ENCODE measurements at regions not wholly inside any gene's neighbourhood (a gene's known extent, or its start where the extent isn't known, plus 50 kb on each side); places are given as distances from the start of the nearest gene placed in this dataset.

- H3K9me3 Mint-ChIP-seq = peaks cover 2% of the 10 kb centered on the region
- H3K27ac Mint-ChIP-seq = no peak overlapping the region
- ChIA-PET POLR2A (no interaction called here), CTCF (no interaction called here)
- H3K4me3 Mint-ChIP-seq = no peak overlapping the region
- H3K27me3 Mint-ChIP-seq = no peaks in the 10 kb centered on the region
- ATAC-seq (ENCODE audit: low read depth) = no peak
- H3K4me1 Mint-ChIP-seq = no peaks in the 10 kb centered on the region
- H3K36me3 Mint-ChIP-seq (ENCODE audit: low read depth) = no peaks in the 10 kb centered on the region
- intact Hi-C loops (cut with micrococcal nuclease) = no loop called here
- no peak for TF ChIP-seq CTCF (IDR thresholded peaks at IDR 0.05)
- DNase-seq = no peak
Observed at GRCh38 chr4:156391325-156391653, 437.6 kb upstream of the CTSO start.

DNA sequence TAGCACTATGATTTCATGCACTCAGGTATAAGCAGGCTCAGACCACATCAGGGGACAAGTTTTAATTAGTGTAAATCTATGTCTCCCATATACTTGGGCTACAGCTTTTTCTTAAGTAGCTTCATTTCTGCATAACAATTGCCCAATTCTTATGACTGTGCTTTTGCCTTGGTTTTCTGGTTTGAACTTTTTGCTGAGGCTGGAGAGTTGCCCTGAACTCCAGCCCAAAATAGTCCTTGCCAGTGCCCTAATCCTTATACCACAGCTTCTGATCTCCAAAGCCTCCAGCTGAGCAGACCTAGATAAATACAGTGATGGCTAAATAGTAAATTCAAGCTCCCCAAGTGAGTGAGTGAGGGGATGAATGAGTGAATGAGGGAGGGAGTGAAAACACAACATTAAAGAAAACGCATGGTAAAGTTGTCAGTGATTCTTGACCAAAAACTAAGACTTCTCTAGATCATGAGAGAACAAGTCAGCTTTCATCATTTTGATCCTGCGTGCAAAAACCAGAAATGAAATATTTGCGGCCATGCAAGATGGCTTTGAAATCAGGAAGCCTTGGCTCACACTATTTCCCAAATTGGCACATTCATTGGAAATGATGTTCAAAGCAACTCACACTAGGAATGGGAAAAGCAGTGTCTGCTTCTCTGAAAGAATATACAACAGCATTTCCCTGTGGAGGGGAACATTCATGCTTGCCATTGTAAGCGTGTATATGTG, 437.1 kb upstream of the CTSO start:
- Mint-ChIP-seq H3K4me1 (no peaks in the 10 kb centered on the region), H3K27me3 (no peaks in the 10 kb centered on the region), H3K4me3 (no peak overlapping the region), H3K27ac (no peak overlapping the region), H3K36me3 (ENCODE audit: low read depth) (no peaks in the 10 kb centered on the region), H3K9me3 (peaks cover 2% of the 10 kb centered on the region)
- intact Hi-C loops (cut with micrococcal nuclease) = no loop called here
- POLR2A ChIA-PET = no interaction called here
- DNase-seq = no peak
- CTCF ChIA-PET = no interaction called here
- TF ChIP-seq CTCF (IDR thresholded peaks at IDR 0.05) = no peak
- no peak for ATAC-seq (ENCODE audit: low read depth)

DNA sequence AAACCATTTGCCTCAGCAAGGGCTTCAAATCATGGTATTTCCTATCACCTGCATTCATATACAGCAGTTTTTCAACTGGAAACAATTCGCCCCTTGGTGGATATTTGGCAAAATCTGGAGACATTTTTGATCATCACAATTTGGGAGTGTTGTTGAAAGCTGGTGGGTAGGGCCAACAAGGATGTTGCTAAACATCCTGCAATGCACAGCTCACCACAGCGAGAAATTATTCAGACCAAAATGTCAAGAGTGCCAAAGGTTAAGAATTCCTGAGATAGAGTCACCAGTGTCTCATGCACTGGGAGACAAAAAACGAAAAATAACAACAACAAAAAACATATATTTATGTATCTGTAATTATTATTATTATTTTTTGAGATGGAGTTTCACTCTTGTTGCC, 435.2 kb upstream of the CTSO start:
- Mint-ChIP-seq H3K4me1 (no peaks in the 10 kb centered on the region), H3K27me3 (no peaks in the 10 kb centered on the region), H3K4me3 (no peak overlapping the region), H3K27ac (no peak overlapping the region), H3K9me3 (no peaks in the 10 kb centered on the region), H3K36me3 (ENCODE audit: low read depth) (no peaks in the 10 kb centered on the region)
- POLR2A ChIA-PET = no interaction called here
- DNase-seq = no peak
- intact Hi-C loops (cut with micrococcal nuclease) = no loop called here
- TF ChIP-seq CTCF (IDR thresholded peaks at IDR 0.05) = no peak
- ATAC-seq (ENCODE audit: low read depth) = no peak
- CTCF ChIA-PET = no interaction called here

DNA sequence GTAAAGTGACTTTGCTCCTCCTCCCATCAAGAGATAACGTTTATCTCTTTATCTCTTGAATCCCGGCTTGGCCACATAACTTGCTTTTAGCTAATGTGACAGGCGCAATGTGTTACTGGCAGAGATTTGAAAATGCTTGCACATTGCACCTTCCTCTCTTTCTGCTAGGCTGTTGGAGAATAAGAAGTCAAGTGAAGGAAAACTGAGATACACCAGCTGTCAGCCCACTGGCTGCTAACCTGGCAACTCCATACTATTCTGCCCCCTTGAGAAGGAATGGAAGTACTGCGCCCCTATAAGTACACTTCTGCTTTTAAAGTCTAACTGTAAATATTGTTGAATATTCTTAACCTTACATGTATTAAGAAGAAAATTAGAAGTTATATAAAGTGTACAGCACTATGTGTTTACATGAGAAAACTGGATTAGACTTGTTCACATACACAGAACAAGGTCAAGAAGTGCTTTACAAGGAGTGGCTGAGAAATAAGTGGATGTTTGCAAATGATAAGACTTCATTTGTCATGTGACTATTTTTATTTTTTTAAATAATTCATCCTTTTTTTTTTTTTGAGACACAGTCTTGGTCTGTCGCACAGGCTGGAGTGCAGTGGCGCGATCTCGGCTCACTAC, 424.5 kb upstream of the CTSO start:
- DNase-seq (no peak), ATAC-seq (ENCODE audit: low read depth) (no peak)
- Mint-ChIP-seq H3K36me3 (ENCODE audit: low read depth) (no peaks in the 10 kb centered on the region), H3K4me3 (no peak overlapping the region), H3K27ac (no peak overlapping the region), H3K9me3 (peaks cover 8% of the 10 kb centered on the region), H3K4me1 (no peaks in the 10 kb centered on the region), H3K27me3 (no peaks in the 10 kb centered on the region)
- CTCF ChIA-PET = no interaction called here
- POLR2A ChIA-PET = no interaction called here
- intact Hi-C loops (cut with micrococcal nuclease) = no loop called here
- TF ChIP-seq CTCF (IDR thresholded peaks at IDR 0.05) = no peak

- no peaks in the 10 kb centered on the region for H3K4me1 Mint-ChIP-seq
- ATAC-seq (ENCODE audit: low read depth) (no peak), DNase-seq (no peak)
- peaks cover 5% of the 10 kb centered on the region for H3K9me3 Mint-ChIP-seq
- TF ChIP-seq CTCF (IDR thresholded peaks at IDR 0.05) = no peak
- intact Hi-C loops (cut with micrococcal nuclease) = no loop called here
- POLR2A ChIA-PET = no interaction called here
- H3K36me3 Mint-ChIP-seq (ENCODE audit: low read depth) = no peaks in the 10 kb centered on the region
- no peaks in the 10 kb centered on the region for H3K27me3 Mint-ChIP-seq
- CTCF ChIA-PET = no interaction called here
- no peak overlapping the region for H3K4me3 Mint-ChIP-seq
- no peak overlapping the region for H3K27ac Mint-ChIP-seq
Observed at GRCh38 chr4:156377036-156377710, 423.5 kb upstream of the CTSO start.

All from activated B cell treated with CpG ODN at 0.5 μM for 24 hours (primary cell).